ENCODE measurements at regions not wholly inside any gene's neighbourhood (a gene's known extent, or its start where the extent isn't known, plus 50 kb on each side); places are given as distances from the start of the nearest gene placed in this dataset.

GRCh38 chr9:115790520-115790919 is 363.1 kb upstream of the PAPPA start:
- TF ChIP-seq CTCF (optimal IDR thresholded peaks at IDR 0.05 in 1 of 3, IDR thresholded peaks at IDR 0.05 in 1 of 3, conservative IDR thresholded peaks at IDR 0.05 in 1 of 3; ENCODE audit: extremely low read depth in 1 of 3, insufficient read depth in 2 of 3, low read length in 3 of 3) (no peak), EZH2 (IDR thresholded peaks at IDR 0.05; ENCODE audit: low read length) (no peak)
